GM21390 (cell line): ENCODE measurements at regions not wholly inside any gene's neighbourhood (a gene's known extent, or its start where the extent isn't known, plus 50 kb on each side); places are given as distances from the start of the nearest gene placed in this dataset.

ENCODE experiments used
- ATAC-seq: cut with Tn5 transposase; IDR thresholded peaks from one replicate; pipeline ENCODE4 v1.9.1; 2021; ENCODE audit not compliant: unreplicated experiment

- no peak for ATAC-seq
Measured at GRCh38 chr10:31263903-31264302, 55.1 kb upstream of the ZEB1 start.

- ATAC-seq, result no peak
Measured at GRCh38 chr10:31268444-31269303, 50.3 kb upstream of the ZEB1 start.
